ENCODE measurements at regions not wholly inside any gene's neighbourhood (a gene's known extent, or its start where the extent isn't known, plus 50 kb on each side); places are given as distances from the start of the nearest gene placed in this dataset.
"Not testable (repeated sequence)": the region's sequence is repeated elsewhere in the genome, so short reads cannot be mapped to it uniquely, and the experiment has no call there.

GRCh38 chr2:187617120-187617519 lies 62.9 kb upstream of the TFPI start:
- WGBS, 2 donors, result 94 to 95% methylated on average over 3 of the region's 3 CpGs
- no peaks in the 10 kb centered on the region for H3K4me1 ChIP-seq
- H3K9me3 ChIP-seq, result no peaks in the 10 kb centered on the region
- intact Hi-C loops (cut with DNase I; ENCODE audit: low total_unique reads), result no loop called here
- no peak for DNase-seq
- H3K27me3 ChIP-seq, result no peaks in the 10 kb centered on the region
- no peak overlapping the region for H3K27ac ChIP-seq
- TF ChIP-seq CTCF (IDR thresholded peaks at IDR 0.05) (no peak), POLR2A (IDR thresholded peaks at IDR 0.05) (no peak)
- H3K4me3 ChIP-seq, result no peak overlapping the region
- H3K36me3 ChIP-seq (ENCODE audit: low read depth, missing control alignments), result no peaks in the 10 kb centered on the region

GRCh38 chr2:187617905-187618304 lies 63.7 kb upstream of the TFPI start:
- Histone ChIP-seq H3K27ac (no peak overlapping the region), H3K27me3 (no peaks in the 10 kb centered on the region), H3K4me3 (no peak overlapping the region), H3K4me1 (no peaks in the 10 kb centered on the region), H3K9me3 (no peaks in the 10 kb centered on the region), H3K36me3 (ENCODE audit: low read depth, missing control alignments) (no peaks in the 10 kb centered on the region)
- intact Hi-C loops (cut with DNase I; ENCODE audit: low total_unique reads), result no loop called here
- DNase-seq, result no peak
- TF ChIP-seq POLR2A (IDR thresholded peaks at IDR 0.05), result no peak
- no peak for TF ChIP-seq CTCF (IDR thresholded peaks at IDR 0.05)

GRCh38 chr2:187618813-187619212 lies 64.6 kb upstream of the TFPI start:
- Histone ChIP-seq H3K36me3 (ENCODE audit: low read depth, missing control alignments) (no peaks in the 10 kb centered on the region), H3K27me3 (no peaks in the 10 kb centered on the region), H3K27ac (no peak overlapping the region), H3K4me3 (no peak overlapping the region), H3K9me3 (no peaks in the 10 kb centered on the region), H3K4me1 (no peaks in the 10 kb centered on the region)
- no peak for DNase-seq
- intact Hi-C loops (cut with DNase I; ENCODE audit: low total_unique reads), result no loop called here
- 63 to 66% methylated on average over 2 of the region's 2 CpGs for WGBS, 2 donors
- no peak for TF ChIP-seq CTCF (IDR thresholded peaks at IDR 0.05)
- no peak for TF ChIP-seq POLR2A (IDR thresholded peaks at IDR 0.05)

GRCh38 chr2:187627153-187627552 lies 72.9 kb upstream of the TFPI start:
- Histone ChIP-seq H3K4me3 (no peak overlapping the region), H3K9me3 (no peaks in the 10 kb centered on the region), H3K4me1 (no peaks in the 10 kb centered on the region), H3K36me3 (ENCODE audit: low read depth, missing control alignments) (no peaks in the 10 kb centered on the region), H3K27ac (no peak overlapping the region), H3K27me3 (no peaks in the 10 kb centered on the region)
- DNase-seq, result no peak
- intact Hi-C loops (cut with DNase I; ENCODE audit: low total_unique reads), result no loop called here
- 68 to 85% methylated on average over 3 of the region's 3 CpGs for WGBS, 2 donors
- TF ChIP-seq POLR2A (IDR thresholded peaks at IDR 0.05), result no peak

- H3K27me3 ChIP-seq; H3K4me1 ChIP-seq; intact Hi-C loops (cut with DNase I; ENCODE audit: low total_unique reads); H3K27ac ChIP-seq; H3K4me3 ChIP-seq; H3K9me3 ChIP-seq; H3K36me3 ChIP-seq (ENCODE audit: low read depth, missing control alignments); DNase-seq: not testable (repeated sequence)
- 67 to 77% methylated on average over 17 to 46 of the region's 53 CpGs for WGBS, 2 donors
Observed at GRCh38 chr2:187636731-187637391, 82.6 kb upstream of the TFPI start.

GRCh38 chr2:187637392-187637740 lies 83.1 kb upstream of the TFPI start:
- H3K4me1 ChIP-seq; H3K27me3 ChIP-seq; H3K27ac ChIP-seq; H3K36me3 ChIP-seq (ENCODE audit: low read depth, missing control alignments); DNase-seq; intact Hi-C loops (cut with DNase I; ENCODE audit: low total_unique reads); H3K9me3 ChIP-seq: not testable (repeated sequence)
- peak overlapping the region in 1 of 2 donors; percentile 3 for H3K4me3 ChIP-seq
- 74% methylated on average over 19 of the region's 19 CpGs; no CpG with 5 or more reads in 1 of the 2 donors for WGBS, 2 donors

- H3K4me1 ChIP-seq; H3K27ac ChIP-seq; H3K27me3 ChIP-seq; DNase-seq; H3K36me3 ChIP-seq (ENCODE audit: low read depth, missing control alignments); intact Hi-C loops (cut with DNase I; ENCODE audit: low total_unique reads); H3K9me3 ChIP-seq: not testable (repeated sequence)
- H3K4me3 ChIP-seq, result peak overlapping the region in 1 of 2 donors; percentile 3
- 59 to 84% methylated on average over 10 to 20 of the region's 20 CpGs for WGBS, 2 donors
Observed at GRCh38 chr2:187637771-187638170, 83.5 kb upstream of the TFPI start.

Data from testis (tissue), 2 donors.